LNCaP clone FGC (cell line): ENCODE measurements at regions not wholly inside any gene's neighbourhood (a gene's known extent, or its start where the extent isn't known, plus 50 kb on each side); places are given as distances from the start of the nearest gene placed in this dataset.

Experiments
- DNase-seq: peaks from one replicate; pipeline ENCODE4 v3.0.0-alpha.2; 2011; ENCODE audit warnings: low read depth
- H3K4me3 ChIP-seq: 2 replicates; pipeline ENCODE4 v1.5.1; 2011; ENCODE audit warnings: mild to moderate bottlenecking, low read depth, low read length, control low read depth
- CTCF ChIP-seq: IDR thresholded peaks from 2 replicates; pipeline ENCODE4 v1.5.1; 2012; ENCODE audit warnings: mild to moderate bottlenecking; ENCODE audit not compliant: control insufficient read depth, insufficient read depth; ENCODE audit errors: extremely low read depth

GRCh38 chr12:45490232-45490881 is 239.1 kb upstream of the ARID2 start:
- H3K4me3 ChIP-seq, result no peak overlapping the region
- no peak for DNase-seq
- peak; percentile 17; the same call in 1 of the 2 replicates for TF ChIP-seq CTCF

DNA sequence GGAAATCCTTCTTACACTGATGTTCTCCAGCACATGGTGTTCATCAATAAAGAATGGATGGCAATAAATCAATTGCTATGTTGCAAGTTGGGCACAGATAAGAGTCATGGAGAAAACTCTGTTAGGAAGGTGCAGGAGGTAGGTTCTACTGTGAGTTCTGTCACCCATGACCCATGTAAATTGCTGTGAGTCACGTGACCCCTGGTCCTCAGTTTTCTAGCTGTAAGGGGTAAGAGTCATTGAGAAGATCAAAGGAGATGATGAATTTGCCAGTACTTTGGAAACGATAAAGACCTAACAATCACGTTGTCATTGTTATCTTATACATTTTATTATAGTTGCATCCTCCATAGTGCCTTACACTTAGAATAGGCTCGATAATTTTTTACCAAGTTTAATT is 235.2 kb upstream of the ARID2 start:
- no peak overlapping the region for H3K4me3 ChIP-seq
- no peak for DNase-seq
- TF ChIP-seq CTCF, result no peak

GRCh38 chr12:45498645-45499044 is 230.9 kb upstream of the ARID2 start:
- DNase-seq, result no peak
- H3K4me3 ChIP-seq, result no peak overlapping the region
- TF ChIP-seq CTCF, result no peak

DNA sequence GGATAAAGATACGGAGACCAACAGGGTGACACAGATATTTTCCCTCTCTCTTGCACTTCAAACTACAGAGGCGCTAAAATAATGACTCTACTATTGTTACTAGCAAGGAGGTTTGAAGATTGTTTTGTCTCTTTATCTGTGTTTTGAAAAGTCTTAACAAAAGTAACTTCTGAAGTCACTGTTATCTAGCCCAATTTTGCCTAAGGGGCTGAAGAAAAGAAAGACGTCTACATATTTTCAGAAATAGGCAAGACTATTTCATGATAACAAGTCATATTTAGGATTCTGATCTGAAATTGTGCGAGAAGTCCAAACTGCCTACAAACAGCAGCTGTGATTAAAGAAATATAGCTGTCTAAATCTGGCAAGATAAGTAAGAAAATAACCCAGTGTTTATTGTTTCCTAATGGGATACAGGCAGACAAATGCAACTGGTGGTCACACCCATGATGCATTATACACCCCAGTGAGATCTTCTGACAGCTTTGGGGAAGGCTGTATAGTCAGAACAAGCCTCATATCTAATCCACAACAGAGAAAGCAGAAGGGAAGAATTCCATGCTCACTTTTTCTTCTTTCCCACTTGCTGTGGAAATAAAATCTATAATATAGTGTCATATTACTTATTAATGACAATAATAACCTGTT is 226.9 kb upstream of the ARID2 start:
- TF ChIP-seq CTCF, result no peak
- DNase-seq, result no peak
- H3K4me3 ChIP-seq, result no peak overlapping the region

GRCh38 chr12:45503899-45504298 is 225.6 kb upstream of the ARID2 start:
- DNase-seq, result no peak
- no peak for TF ChIP-seq CTCF

GRCh38 chr12:45504316-45505010 is 225.0 kb upstream of the ARID2 start:
- no peak for DNase-seq
- no peak for TF ChIP-seq CTCF
- H3K4me3 ChIP-seq, result no peak overlapping the region

More at GRCh38 chr12:45503899-45504298, 225.6 kb upstream of the ARID2 start:
- no peak overlapping the region for H3K4me3 ChIP-seq
